ENCODE measurements at regions not wholly inside any gene's neighbourhood (a gene's known extent, or its start where the extent isn't known, plus 50 kb on each side); places are given as distances from the start of the nearest gene placed in this dataset.

DNA sequence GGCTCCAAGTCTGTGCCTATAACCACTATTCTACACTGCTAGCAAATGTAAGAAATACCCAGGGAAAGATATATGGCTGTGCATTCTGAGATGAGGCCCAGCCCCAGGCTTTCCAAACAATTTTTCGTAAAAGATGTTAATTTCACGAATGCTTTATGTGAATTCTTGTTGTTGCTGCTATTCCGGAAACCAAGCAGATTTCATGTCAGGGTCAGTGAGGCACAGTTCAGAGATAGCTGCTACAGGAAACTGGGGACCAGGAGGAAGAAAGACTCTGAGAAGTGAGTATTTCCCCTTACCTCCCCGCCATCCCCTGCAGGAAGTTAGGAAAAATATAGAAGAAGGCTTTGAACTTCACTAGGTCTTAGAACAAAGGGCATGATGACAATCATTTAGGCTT, 84.7 kb upstream of the TP53I11 start:
- H4K20me1 ChIP-seq (ENCODE audit: insufficient read depth, low read length), result no peaks in the 10 kb centered on the region
- no peak overlapping the region for H3K27ac ChIP-seq (ENCODE audit: low read depth, low read length, poor library complexity, severe bottlenecking)
- no peaks in the 10 kb centered on the region for H3K79me2 ChIP-seq (ENCODE audit: insufficient read depth, low read length)
- peaks cover 3% of the 10 kb centered on the region for H3K4me1 ChIP-seq (ENCODE audit: insufficient read depth, low read length, severe bottlenecking)
- no peaks in the 10 kb centered on the region for H3F3A ChIP-seq (ENCODE audit: insufficient read depth, low read length)
- H3K4me3 ChIP-seq (ENCODE audit: low read depth, low read length, poor library complexity, severe bottlenecking), result no peak overlapping the region
- H2AFZ ChIP-seq (ENCODE audit: low read length), result no peak overlapping the region
- peaks cover 5% of the 10 kb centered on the region; the same call in 1 of the 2 replicates for H3K27me3 ChIP-seq (ENCODE audit: insufficient read depth, low read length)
- no peaks in the 10 kb centered on the region for H3K9me2 ChIP-seq (ENCODE audit: low read depth, low read length)
- peaks cover 4% of the 10 kb centered on the region; the same call in 1 of the 2 replicates for H3K9me3 ChIP-seq (ENCODE audit: low read length)
- no peaks in the 10 kb centered on the region for H3K36me3 ChIP-seq (ENCODE audit: insufficient read depth, low read length)
- H3K4me2 ChIP-seq (ENCODE audit: low read length), result no peak overlapping the region
- TF ChIP-seq EZH2 (IDR thresholded peaks at IDR 0.05; ENCODE audit: borderline replicate concordance, low read length), result no peak
- TF ChIP-seq, protein P1, sequence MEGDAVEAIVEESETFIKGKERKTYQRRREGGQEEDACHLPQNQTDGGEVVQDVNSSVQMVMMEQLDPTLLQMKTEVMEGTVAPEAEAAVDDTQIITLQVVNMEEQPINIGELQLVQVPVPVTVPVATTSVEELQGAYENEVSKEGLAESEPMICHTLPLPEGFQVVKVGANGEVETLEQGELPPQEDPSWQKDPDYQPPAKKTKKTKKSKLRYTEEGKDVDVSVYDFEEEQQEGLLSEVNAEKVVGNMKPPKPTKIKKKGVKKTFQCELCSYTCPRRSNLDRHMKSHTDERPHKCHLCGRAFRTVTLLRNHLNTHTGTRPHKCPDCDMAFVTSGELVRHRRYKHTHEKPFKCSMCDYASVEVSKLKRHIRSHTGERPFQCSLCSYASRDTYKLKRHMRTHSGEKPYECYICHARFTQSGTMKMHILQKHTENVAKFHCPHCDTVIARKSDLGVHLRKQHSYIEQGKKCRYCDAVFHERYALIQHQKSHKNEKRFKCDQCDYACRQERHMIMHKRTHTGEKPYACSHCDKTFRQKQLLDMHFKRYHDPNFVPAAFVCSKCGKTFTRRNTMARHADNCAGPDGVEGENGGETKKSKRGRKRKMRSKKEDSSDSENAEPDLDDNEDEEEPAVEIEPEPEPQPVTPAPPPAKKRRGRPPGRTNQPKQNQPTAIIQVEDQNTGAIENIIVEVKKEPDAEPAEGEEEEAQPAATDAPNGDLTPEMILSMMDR (IDR thresholded peaks at IDR 0.05; ENCODE audit: low read length), result no peak
- no peak overlapping the region for H3K9ac ChIP-seq (ENCODE audit: low read length)

GRCh38 chr11:45036010-45036409, 85.3 kb upstream of the TP53I11 start:
- no peak overlapping the region for H3K27ac ChIP-seq (ENCODE audit: low read depth, low read length, poor library complexity, severe bottlenecking)
- no peaks in the 10 kb centered on the region for H3K79me2 ChIP-seq (ENCODE audit: insufficient read depth, low read length)
- H2AFZ ChIP-seq (ENCODE audit: low read length), result no peak overlapping the region
- no peaks in the 10 kb centered on the region for H4K20me1 ChIP-seq (ENCODE audit: insufficient read depth, low read length)
- peaks cover 3% of the 10 kb centered on the region; the same call in 1 of the 2 replicates for H3K27me3 ChIP-seq (ENCODE audit: insufficient read depth, low read length)
- H3K9me3 ChIP-seq (ENCODE audit: low read length), result peaks cover 4% of the 10 kb centered on the region; the same call in 1 of the 2 replicates
- no peaks in the 10 kb centered on the region for H3F3A ChIP-seq (ENCODE audit: insufficient read depth, low read length)
- H3K4me1 ChIP-seq (ENCODE audit: insufficient read depth, low read length, severe bottlenecking), result peaks cover 3% of the 10 kb centered on the region
- no peak overlapping the region for H3K4me3 ChIP-seq (ENCODE audit: low read depth, low read length, poor library complexity, severe bottlenecking)
- no peaks in the 10 kb centered on the region for H3K9me2 ChIP-seq (ENCODE audit: low read depth, low read length)
- no peak overlapping the region for H3K9ac ChIP-seq (ENCODE audit: low read length)
- TF ChIP-seq EZH2 (IDR thresholded peaks at IDR 0.05; ENCODE audit: borderline replicate concordance, low read length), result no peak
- TF ChIP-seq, protein P1 (IDR thresholded peaks at IDR 0.05; ENCODE audit: low read length), result no peak
- no peaks in the 10 kb centered on the region for H3K36me3 ChIP-seq (ENCODE audit: insufficient read depth, low read length)
- H3K4me2 ChIP-seq (ENCODE audit: low read length), result no peak overlapping the region

DNA sequence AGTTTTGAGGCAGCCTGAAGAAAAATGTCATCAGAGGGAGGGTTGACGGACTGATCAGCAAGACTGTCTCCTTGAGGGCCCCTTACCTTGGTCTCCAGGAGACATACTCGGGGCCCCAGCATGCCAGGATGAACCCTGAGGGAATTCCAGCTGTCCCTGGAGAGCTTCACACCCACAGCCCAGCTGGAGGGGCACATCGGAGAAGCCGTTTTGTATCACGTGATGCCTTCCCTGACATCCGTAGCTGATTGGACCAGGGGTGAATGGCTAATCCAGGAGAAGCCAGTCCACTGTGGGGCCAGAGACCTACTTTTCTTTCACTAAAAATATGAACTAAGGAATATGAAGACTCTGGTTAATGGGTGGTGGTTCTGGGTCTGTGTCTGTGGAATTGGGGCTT, 86.0 kb upstream of the TP53I11 start:
- Histone ChIP-seq H3K27me3 (ENCODE audit: insufficient read depth, low read length) (no peaks in the 10 kb centered on the region; the same call in 1 of the 2 replicates), H3K9me3 (ENCODE audit: low read length) (peaks cover 3% of the 10 kb centered on the region; the same call in 1 of the 2 replicates), H3K4me2 (ENCODE audit: low read length) (no peak overlapping the region), H3K4me1 (ENCODE audit: insufficient read depth, low read length, severe bottlenecking) (peaks cover 3% of the 10 kb centered on the region), H3K27ac (ENCODE audit: low read depth, low read length, poor library complexity, severe bottlenecking) (no peak overlapping the region), H2AFZ (ENCODE audit: low read length) (no peak overlapping the region), H3K79me2 (ENCODE audit: insufficient read depth, low read length) (no peaks in the 10 kb centered on the region), H4K20me1 (ENCODE audit: insufficient read depth, low read length) (no peaks in the 10 kb centered on the region), H3K36me3 (ENCODE audit: insufficient read depth, low read length) (no peaks in the 10 kb centered on the region), H3K9me2 (ENCODE audit: low read depth, low read length) (no peaks in the 10 kb centered on the region), H3K4me3 (ENCODE audit: low read depth, low read length, poor library complexity, severe bottlenecking) (no peak overlapping the region), H3F3A (ENCODE audit: insufficient read depth, low read length) (no peaks in the 10 kb centered on the region), H3K9ac (ENCODE audit: low read length) (no peak overlapping the region)
- no peak for TF ChIP-seq EZH2 (IDR thresholded peaks at IDR 0.05; ENCODE audit: borderline replicate concordance, low read length)
- TF ChIP-seq, protein P1 (IDR thresholded peaks at IDR 0.05; ENCODE audit: low read length), result no peak
